IPS-20b (cell line): ENCODE measurements at regions not wholly inside any gene's neighbourhood (a gene's known extent, or its start where the extent isn't known, plus 50 kb on each side); places are given as distances from the start of the nearest gene placed in this dataset.

ENCODE experiments used
- H3K27ac ChIP-seq: one replicate; pipeline ENCODE4 v1.5.1; 2013; ENCODE audit warnings: low read length
- H3K27me3 ChIP-seq: 2 replicates; pipeline ENCODE4 v1.6.1; 2013; ENCODE audit warnings: mild to moderate bottlenecking, low read length, inconsistent platforms; ENCODE audit not compliant: insufficient read depth
- H3K36me3 ChIP-seq: 2 replicates; pipeline ENCODE4 v1.6.1; 2013; ENCODE audit warnings: low read depth, mild to moderate bottlenecking, inconsistent platforms, low read length, moderate library complexity; ENCODE audit not compliant: insufficient read depth
- H3K4me1 ChIP-seq: 2 replicates; pipeline ENCODE4 v1.6.1; 2013; ENCODE audit warnings: mild to moderate bottlenecking, control low read depth, inconsistent platforms, low read length, moderate library complexity; ENCODE audit not compliant: insufficient read depth
- H3K4me3 ChIP-seq: 2 replicates; pipeline ENCODE4 v1.5.1; 2013; ENCODE audit warnings: mild to moderate bottlenecking, low read length, inconsistent platforms
- H3K9ac ChIP-seq: 2 replicates; pipeline ENCODE4 v1.6.1; 2013; ENCODE audit warnings: low read depth, mild to moderate bottlenecking, inconsistent platforms, low read length, moderate library complexity
- H3K9me3 ChIP-seq: 2 replicates; pipeline ENCODE4 v1.6.1; 2013; ENCODE audit warnings: mild to moderate bottlenecking, low read depth, low read length, inconsistent platforms; ENCODE audit not compliant: insufficient read depth

DNA sequence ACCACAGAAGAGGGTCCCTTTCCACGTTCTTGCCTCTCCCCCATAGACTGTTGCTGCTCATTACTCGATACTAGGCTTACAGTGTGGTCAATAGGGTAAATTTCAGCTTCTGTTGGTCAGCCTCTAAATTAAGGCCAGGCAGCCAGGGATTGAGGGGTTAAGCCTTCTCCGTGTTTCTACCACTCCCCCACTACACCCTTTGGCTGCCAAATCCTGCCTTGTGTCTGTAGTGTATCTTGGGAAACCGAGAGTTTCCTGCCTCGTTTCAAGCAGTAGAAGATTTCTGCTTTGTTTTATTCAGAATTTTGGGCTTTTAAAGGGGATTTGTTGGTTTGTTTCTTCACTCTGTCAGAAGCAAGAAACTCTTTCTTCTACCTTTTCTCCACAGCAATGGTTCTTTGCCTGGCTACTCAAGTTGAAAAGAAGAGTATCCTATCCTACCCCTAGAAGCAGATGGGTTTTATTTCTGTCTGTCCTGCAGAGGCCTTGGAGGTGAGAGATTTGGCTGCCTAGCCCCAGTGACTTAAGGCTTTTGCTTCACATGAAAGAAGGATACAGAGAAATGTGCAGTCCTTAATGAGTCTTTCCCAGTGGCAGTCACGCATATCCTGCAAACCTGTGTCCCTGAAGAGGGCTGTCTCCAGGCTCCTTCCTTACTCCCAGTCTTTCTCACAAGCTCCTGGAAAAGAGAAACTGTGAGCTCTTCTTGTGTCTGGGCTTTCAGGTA, 261.5 kb upstream of the TANK start:
- Histone ChIP-seq H3K36me3 (no peaks in the 10 kb centered on the region), H3K9ac (no peak overlapping the region), H3K4me3 (no peak overlapping the region), H3K27me3 (no peaks in the 10 kb centered on the region), H3K9me3 (peaks cover 3% of the 10 kb centered on the region; the same call in 1 of the 2 replicates), H3K27ac (no peak overlapping the region), H3K4me1 (no peaks in the 10 kb centered on the region)

DNA sequence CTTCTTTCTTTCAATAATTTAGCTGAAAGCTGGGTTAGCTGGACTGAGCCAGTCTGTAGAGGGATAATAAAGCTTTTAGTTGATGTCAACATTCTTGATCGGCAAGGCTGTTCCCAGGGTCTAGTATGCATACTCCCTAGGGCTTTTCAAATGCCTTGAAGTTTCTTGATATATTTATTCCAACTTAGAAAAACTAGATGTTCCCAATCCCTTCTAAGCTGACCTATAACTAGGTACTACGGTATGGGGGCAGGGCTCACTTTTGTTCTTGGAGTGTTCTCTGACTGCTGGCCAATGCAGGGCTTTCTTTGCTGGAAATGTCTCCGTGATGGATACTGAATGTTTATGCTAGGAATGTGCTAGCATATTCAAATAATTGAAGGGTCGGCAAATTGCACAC, 258.6 kb upstream of the TANK start:
- Histone ChIP-seq H3K9ac (no peak overlapping the region), H3K27ac (no peak overlapping the region), H3K4me1 (peaks cover 11% of the 10 kb centered on the region), H3K9me3 (no peaks in the 10 kb centered on the region), H3K27me3 (no peaks in the 10 kb centered on the region), H3K4me3 (no peak overlapping the region), H3K36me3 (no peaks in the 10 kb centered on the region)

DNA sequence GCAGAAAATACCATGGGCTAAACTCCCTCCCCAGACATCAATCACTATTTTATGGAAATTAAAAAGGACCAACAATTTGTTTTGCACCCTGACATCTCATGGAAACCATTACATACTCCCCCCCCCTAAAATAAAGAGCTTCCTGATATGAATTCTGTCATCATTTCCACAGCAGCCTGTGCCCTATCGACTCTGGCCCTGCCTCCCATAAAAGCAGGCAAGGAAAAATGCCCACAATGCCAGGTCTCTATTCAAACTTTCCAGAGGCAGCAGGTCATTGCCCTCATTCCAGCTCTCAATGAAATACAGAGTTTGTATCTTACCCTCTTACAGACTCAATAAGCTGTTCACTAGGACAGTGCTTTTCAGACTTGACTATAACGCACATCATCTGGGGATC, 254.4 kb upstream of the TANK start:
- no peaks in the 10 kb centered on the region for H3K9me3 ChIP-seq
- H3K4me1 ChIP-seq: peaks cover 11% of the 10 kb centered on the region
- no peaks in the 10 kb centered on the region for H3K27me3 ChIP-seq
- no peak overlapping the region for H3K4me3 ChIP-seq
- no peak overlapping the region for H3K9ac ChIP-seq
- no peaks in the 10 kb centered on the region for H3K36me3 ChIP-seq
- no peak overlapping the region for H3K27ac ChIP-seq

DNA sequence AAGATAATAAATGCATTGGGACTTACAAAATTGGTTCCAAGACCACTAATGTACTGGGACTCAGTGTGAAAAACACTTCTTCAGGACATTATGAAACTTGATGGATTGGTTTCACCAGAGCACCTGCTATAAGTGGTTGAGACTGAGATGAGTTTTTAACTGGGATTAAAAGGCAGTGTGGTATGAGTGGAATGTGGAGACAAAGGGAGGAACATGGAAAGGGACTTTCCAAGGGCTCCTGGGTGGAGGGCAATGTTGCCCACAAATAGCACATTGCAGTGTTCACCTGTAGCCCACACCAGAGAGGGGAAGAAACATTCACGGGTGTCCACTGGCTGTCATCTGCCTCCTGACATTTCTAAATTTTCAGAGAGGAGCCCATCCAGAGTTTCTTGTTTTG, 253.3 kb upstream of the TANK start:
- peaks cover 4% of the 10 kb centered on the region; the same call in 1 of the 2 replicates for H3K27me3 ChIP-seq
- peaks cover 11% of the 10 kb centered on the region for H3K4me1 ChIP-seq
- no peak overlapping the region for H3K9ac ChIP-seq
- no peaks in the 10 kb centered on the region for H3K9me3 ChIP-seq
- no peak overlapping the region for H3K4me3 ChIP-seq
- H3K36me3 ChIP-seq: no peaks in the 10 kb centered on the region
- H3K27ac ChIP-seq: no peak overlapping the region

DNA sequence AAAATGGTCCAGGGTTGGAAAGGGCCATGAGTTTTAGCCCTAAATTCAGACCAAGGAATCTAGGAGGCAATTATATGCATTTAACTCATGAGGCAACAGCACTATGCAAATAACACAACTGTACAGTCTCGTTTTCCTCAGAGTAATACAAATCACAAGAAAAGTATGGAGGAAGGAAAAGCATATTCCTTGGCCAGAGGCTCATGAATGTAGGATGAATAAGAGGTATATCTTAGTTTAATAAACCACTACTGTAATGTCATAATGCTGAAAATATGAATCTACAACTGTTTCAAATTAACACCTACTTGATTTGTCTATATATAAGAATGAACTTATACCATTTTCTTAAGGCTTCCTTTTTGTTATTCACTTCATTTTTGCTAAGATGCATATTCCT, 252.5 kb upstream of the TANK start:
- Histone ChIP-seq H3K36me3 (no peaks in the 10 kb centered on the region), H3K27ac (no peak overlapping the region), H3K27me3 (peaks cover 13% of the 10 kb centered on the region; the same call in 1 of the 2 replicates), H3K9me3 (no peaks in the 10 kb centered on the region), H3K4me3 (no peak overlapping the region), H3K4me1 (peaks cover 11% of the 10 kb centered on the region), H3K9ac (no peak overlapping the region)

DNA sequence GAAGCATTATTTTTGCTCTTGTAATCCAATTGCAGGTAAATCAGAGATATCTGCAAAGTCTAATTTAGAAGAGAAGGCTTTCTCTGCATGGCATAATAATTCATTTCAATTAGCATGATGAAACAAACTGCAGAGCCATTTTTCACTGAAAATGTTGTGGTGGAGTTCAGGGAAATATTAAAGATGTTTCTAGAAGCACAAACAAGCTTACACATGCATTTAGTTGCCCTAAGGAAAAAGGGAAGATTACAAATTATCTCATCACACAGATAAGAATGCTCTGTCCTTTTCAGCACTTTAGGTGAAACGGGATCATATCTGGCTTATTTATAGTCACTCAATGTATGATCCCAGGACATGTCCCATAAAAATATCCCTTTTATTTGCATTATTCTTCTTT, 252.1 kb upstream of the TANK start:
- Histone ChIP-seq H3K4me3 (no peak overlapping the region), H3K9me3 (no peaks in the 10 kb centered on the region), H3K4me1 (peaks cover 11% of the 10 kb centered on the region), H3K27me3 (peaks cover 16% of the 10 kb centered on the region; the same call in 1 of the 2 replicates), H3K36me3 (no peaks in the 10 kb centered on the region), H3K27ac (no peak overlapping the region), H3K9ac (no peak overlapping the region)

DNA sequence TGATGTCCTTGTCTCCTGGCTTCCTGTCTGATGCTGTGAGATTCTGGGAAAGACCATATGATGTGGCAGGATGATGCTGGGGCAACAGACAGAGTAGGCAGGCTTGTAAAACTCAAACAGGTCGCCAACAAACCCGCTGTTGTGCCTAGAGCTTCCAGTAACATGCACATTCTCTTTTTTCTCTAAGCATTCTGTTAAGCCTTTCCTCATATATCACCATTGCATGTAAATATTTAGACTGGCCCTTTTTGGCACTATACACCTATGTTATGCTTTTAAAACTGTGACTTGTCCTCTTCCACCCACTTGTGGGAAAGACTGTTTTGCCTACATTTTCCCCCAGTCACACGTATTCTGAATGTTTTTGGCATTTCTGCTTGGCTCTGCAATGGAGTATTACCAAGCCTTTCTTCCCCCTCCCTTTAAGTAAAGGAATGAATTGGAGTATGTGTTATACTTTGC, 250.4 kb upstream of the TANK start:
- Histone ChIP-seq H3K9ac (no peak overlapping the region), H3K27ac (no peak overlapping the region), H3K4me1 (peaks cover 11% of the 10 kb centered on the region), H3K27me3 (peaks cover 21% of the 10 kb centered on the region; the same call in 1 of the 2 replicates), H3K9me3 (no peaks in the 10 kb centered on the region), H3K36me3 (no peaks in the 10 kb centered on the region), H3K4me3 (no peak overlapping the region)

DNA sequence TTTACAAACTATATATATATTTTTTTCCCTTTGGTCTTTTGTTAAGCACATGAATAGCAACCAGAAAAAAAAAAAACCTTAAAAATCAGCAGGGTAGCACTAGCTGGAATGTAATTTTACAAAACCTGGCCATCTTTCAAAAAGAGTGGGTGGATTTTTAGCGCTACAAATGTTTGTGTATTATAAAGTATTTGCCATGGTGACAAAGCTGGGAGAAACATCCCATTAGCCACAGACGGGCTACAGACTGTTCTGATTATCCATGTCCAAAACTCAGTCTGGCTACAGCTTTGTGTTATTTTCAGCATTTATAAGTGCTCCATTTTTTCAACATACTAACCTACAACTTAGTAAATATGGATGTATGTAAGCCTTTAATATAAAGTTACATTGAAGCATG, 249.5 kb upstream of the TANK start:
- H3K4me3 ChIP-seq: no peak overlapping the region
- H3K27ac ChIP-seq: no peak overlapping the region

DNA sequence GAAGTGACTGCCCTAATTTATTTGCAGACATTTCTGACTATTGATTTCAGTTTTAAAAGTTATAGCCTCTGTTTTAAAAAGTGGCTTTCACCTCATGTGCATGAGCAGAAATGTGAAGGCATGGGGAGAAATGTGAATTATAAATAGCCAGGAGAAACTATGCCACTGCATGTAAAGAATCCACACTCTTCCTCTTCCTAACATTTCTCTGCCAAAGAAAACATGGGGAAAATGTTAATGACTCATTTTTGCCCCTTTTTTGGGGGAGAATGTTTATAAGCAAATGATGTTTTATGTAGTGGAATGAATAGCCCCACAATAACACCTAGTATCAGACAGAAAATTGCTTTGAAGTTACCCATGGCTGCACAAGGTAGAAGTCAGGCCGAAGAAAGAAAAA, 249.0 kb upstream of the TANK start:
- Histone ChIP-seq H3K27ac (no peak overlapping the region), H3K4me3 (no peak overlapping the region)

More for the DNA sequence above, 249.5 kb upstream of the TANK start:
- no peaks in the 10 kb centered on the region for H3K36me3 ChIP-seq
- no peaks in the 10 kb centered on the region for H3K9me3 ChIP-seq
- peaks cover 21% of the 10 kb centered on the region; the same call in 1 of the 2 replicates for H3K27me3 ChIP-seq
- no peak overlapping the region for H3K9ac ChIP-seq
- H3K4me1 ChIP-seq: peaks cover 9% of the 10 kb centered on the region

DNA sequence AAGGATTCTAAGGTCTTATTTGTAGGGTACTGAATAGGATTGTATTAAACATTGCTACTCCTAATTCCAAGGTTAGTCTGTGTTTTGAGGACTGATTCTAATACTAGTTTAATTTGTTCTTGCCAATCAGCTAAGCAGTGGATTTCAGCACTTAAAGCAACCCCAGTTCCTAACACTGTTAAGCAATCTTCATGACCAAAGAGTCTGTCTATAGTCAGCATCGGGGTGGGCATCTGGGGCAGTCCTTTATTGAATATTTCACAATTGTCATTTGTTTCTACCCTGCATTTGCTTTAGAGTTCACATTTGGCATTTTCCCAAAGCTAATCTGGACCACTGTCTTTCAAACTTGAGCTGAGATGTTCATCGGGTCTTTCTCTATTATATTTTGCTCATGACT, 248.0 kb upstream of the TANK start:
- H3K27ac ChIP-seq: no peak overlapping the region
- H3K9ac ChIP-seq: no peak overlapping the region
- no peaks in the 10 kb centered on the region for H3K36me3 ChIP-seq
- no peak overlapping the region for H3K4me3 ChIP-seq
- H3K9me3 ChIP-seq: no peaks in the 10 kb centered on the region
- H3K4me1 ChIP-seq: no peaks in the 10 kb centered on the region
- peaks cover 32% of the 10 kb centered on the region; the same call in 1 of the 2 replicates for H3K27me3 ChIP-seq

More for the DNA sequence above, 249.0 kb upstream of the TANK start:
- Histone ChIP-seq H3K9ac (no peak overlapping the region), H3K36me3 (no peaks in the 10 kb centered on the region), H3K4me1 (peaks cover 4% of the 10 kb centered on the region; the same call in 1 of the 2 replicates), H3K9me3 (no peaks in the 10 kb centered on the region), H3K27me3 (peaks cover 22% of the 10 kb centered on the region; the same call in 1 of the 2 replicates)

DNA sequence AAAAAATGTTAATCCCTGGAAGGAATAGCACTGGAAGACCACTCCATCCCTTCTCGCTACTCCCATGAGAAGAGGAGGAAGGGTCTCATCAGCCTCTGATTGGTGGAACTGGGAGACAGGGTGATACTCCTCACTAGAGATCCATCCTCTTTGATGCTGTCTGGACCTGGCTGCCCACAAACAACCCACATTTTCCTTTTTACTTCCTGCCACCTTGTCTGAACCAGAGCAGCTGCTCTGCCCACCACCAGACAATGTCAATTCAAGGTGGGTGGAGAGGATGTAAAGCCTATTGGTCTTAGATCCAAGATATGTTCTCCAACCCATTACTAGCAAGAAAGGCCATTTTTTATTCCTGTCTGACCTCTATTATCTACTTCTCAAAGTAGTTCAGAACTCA, 246.9 kb upstream of the TANK start:
- no peak overlapping the region for H3K4me3 ChIP-seq
- H3K36me3 ChIP-seq: no peaks in the 10 kb centered on the region
- H3K9ac ChIP-seq: no peak overlapping the region
- H3K27me3 ChIP-seq: peaks cover 34% of the 10 kb centered on the region; the same call in 1 of the 2 replicates
- H3K9me3 ChIP-seq: no peaks in the 10 kb centered on the region
- no peaks in the 10 kb centered on the region for H3K4me1 ChIP-seq
- H3K27ac ChIP-seq: no peak overlapping the region

DNA sequence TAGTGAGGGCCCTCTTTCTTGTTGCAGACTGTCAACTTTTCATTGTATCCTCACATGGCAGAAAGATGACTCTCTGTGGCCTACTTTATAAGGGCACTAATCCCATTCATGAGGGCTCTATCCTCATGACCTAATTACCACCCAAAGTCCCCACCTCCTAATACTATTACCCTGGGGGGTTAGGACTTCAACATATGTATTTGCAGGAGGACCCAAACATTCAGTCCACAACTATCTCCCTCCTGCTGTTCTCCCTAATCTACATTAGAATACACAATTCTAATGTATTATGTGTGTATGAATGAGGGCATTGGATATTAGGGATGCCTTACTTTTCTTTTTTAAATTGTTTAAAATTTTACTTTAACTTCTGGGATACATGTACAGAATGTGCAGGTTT, 246.0 kb upstream of the TANK start:
- H3K4me1 ChIP-seq: no peaks in the 10 kb centered on the region
- H3K9me3 ChIP-seq: no peaks in the 10 kb centered on the region
- no peaks in the 10 kb centered on the region for H3K36me3 ChIP-seq

More for the DNA sequence above, 246.0 kb upstream of the TANK start:
- Histone ChIP-seq H3K27ac (no peak overlapping the region), H3K9ac (no peak overlapping the region), H3K27me3 (peaks cover 34% of the 10 kb centered on the region; the same call in 1 of the 2 replicates), H3K4me3 (no peak overlapping the region)
